HG03457 (cell line): ENCODE measurements at regions not wholly inside any gene's neighbourhood (a gene's known extent, or its start where the extent isn't known, plus 50 kb on each side); places are given as distances from the start of the nearest gene placed in this dataset.
"Not testable (repeated sequence)": the region's sequence is repeated elsewhere in the genome, so short reads cannot be mapped to it uniquely, and the experiment has no call there.

Experiments used
- ATAC-seq: cut with Tn5 transposase; IDR thresholded peaks from one replicate; pipeline ENCODE4 v1.9.1; 2021; ENCODE audit warnings: moderate number of reproducible peaks; ENCODE audit not compliant: unreplicated experiment

- no peak for ATAC-seq
These were observed 324.0 kb downstream of the TBL1XR1 start for GRCh38 chr3:176873261-176873660.

- peak; percentile 96 for ATAC-seq
These were observed 324.5 kb downstream of the TBL1XR1 start for GRCh38 chr3:176872771-176873209.

GRCh38 chr3:176870451-176870850 lies 326.8 kb downstream of the TBL1XR1 start:
- no peak for ATAC-seq

DNA sequence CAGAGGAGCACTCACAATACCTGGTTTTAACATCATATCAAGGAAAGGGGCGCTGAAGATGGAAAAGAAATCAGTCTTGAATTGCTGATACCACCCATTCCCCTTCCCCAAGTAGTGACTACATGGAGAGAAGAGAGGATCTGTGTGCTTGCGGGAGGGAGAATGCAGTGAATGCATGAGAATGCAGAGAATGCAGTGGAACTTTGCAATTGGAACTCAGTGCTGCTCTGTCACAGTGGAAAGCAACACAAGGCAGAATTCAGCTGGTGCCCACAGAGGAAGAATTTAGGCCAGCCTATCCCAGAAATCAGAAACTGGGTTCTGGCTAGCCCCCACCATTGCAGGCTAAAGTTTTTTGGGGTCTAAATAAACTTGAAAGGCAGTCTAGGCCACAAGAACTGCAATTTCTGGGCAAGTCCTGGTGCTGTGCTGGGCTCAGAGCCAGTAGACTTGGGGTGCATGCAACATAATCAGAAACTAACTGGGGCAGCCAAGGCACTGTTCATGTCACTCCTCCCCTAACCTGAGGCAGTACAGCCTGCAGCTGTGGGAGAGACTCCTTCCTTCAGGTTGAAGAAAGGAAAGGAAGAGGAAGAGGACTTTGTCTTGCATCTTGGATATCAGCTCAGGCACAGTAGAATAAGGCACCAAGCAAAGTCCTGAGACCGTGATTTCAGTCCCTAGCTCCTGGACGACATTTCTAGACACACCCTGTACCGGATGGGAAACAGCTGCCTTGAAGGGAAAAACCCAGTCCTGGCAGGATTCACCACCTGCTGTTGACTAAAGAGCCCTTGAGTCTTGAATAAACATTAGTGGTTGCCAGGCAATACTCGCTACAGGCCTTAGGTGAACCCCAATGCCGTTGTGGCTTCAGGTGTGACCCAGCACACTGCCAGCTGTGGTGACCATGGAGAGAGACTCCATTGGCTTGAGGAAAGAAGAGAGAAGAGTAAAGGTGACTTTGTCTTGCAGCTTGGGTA lies 329.3 kb downstream of the TBL1XR1 start:
- no peak for ATAC-seq

- no peak for ATAC-seq
These were observed 336.1 kb downstream of the TBL1XR1 start for GRCh38 chr3:176861137-176861536.

- ATAC-seq, result no peak
These were observed 340.6 kb downstream of the TBL1XR1 start for GRCh38 chr3:176856721-176857120.

DNA sequence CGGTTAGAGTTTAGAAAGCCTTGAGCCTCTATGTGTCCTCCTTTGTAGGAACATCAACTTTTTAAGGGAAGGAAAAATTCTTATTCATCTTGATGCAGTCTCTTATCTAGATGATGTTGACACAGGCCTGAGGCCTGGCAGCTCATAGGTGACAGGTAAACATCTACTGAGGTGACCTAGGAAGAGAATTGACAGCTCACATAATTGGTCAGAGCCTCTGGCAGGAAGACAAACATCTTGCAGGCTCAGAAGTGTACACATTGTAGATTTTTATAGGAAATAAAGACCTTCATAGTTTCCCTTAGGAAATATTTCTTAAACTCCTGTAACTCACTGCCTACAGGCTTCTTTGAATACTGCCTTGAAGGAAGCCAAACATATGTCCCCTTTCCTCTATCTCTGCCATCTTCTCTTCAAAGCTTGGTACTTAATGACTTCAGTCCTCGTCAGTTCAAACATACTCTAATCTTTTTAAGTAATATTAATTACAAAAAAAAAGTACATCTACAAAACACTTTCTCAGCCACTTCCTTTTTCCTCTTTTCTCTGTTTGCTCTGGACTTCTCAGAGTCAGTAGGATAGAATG lies 341.3 kb downstream of the TBL1XR1 start:
- no peak for ATAC-seq

DNA sequence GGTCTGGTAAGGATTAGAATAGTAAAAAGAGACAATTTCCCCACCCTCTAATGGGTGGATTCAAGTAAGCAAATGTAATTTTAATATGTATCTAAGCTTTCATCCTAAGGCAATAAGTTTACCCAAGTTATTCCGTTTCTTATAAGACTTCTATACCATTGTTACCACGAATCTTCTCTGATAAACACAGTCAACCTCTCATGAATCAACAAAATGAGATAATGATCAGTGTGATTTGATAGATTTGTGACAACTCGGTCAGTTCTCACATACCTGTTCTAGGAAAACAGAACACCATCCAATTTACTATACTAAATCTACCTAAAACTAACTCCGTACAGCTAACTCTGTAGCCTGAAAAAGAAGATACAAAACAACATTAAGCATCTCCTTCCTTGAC lies 342.1 kb downstream of the TBL1XR1 start:
- no peak for ATAC-seq

- no peak for ATAC-seq
These were observed 346.8 kb downstream of the TBL1XR1 start for GRCh38 chr3:176850498-176850897.

GRCh38 chr3:176848431-176849214 lies 348.7 kb downstream of the TBL1XR1 start:
- no peak for ATAC-seq

DNA sequence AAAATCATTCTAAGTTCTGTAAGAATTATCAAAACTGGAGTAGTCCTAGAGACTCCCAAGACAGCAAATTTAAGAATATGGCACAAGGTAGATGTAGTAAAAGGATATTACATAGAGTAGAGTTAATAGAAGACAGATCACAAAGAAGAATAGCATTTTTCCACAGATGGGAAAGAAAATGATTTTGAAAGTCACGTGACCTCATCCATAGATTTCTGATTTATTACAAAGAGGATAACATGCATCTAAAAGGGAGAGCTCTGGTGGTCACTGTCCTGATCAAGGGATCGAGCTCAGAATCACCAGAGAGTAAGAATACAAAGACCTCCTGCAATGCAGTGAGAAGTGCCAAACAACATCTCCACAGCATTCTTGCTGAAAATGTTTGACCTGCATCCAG lies 354.4 kb downstream of the TBL1XR1 start:
- ATAC-seq, result no peak

DNA sequence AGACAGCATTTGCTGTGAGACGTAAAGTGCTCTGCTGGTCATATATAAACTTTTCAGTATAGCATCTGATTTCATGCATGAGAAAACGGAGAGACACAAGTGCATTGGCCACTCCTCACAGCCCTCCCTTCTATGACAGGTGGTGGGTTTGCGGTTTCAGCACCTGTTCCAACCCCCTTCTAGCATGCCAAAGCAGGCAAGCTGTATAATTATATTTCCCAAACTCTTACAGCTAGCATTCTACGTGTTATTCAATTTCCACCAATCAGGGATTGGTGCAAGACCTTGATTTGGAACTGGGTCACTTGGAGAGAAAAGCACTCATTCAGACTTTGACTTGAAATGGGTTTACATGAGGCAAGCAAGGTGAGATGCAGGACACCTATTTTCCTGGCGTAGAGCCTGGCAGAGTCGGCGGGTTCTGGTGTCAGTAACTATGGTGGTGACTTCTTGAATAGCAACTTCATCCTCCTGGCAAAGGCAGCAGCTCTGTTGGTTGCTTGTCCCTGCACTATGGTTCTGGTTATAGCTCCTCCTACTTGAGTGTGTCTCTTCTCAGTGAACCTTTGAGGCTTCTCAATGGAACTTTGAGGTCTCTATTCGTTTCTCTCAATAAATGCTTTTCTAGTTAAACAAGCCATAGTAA lies 356.5 kb downstream of the TBL1XR1 start:
- ATAC-seq, result no peak

- ATAC-seq, result no peak
These were observed 357.4 kb downstream of the TBL1XR1 start for GRCh38 chr3:176839901-176840300.

DNA sequence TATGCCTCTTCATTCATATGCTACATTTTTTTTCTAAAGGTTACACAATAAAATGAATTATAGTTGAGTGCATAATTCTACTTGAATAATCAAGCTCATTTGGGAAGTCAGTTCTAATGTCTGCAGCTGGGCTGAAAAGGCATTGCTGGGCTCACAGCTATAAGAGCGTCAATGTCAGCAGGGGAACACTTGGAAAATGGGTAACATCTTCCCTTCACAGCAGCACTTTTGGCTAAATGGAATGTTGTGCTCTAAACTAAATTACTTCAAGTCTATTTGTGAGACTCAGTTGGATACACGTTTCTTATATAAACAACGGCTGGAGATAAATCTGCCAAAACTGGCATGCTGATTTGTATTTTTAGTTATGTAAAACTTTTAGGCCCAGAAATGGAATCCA lies 357.8 kb downstream of the TBL1XR1 start:
- ATAC-seq, result no peak

DNA sequence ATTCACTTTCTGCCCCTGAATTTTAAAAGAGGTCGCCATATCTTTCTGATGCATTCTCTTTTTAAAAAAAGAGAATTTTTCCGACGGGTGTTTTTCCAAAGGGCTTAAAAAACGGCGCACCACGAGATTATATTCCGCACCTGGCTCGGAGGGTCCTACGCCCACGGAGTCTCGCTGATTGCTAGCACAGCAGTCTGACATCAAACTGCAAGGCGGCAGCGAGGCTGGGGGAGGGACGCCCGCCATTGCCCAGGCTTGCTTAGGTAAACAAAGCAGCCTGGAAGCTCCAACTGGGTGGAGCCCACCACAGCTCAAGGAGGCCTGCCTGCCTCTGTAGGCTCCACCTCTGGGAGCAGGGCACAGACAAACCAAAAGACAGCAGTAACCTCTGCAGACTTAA lies 370.0 kb downstream of the TBL1XR1 start:
- not testable (repeated sequence) for ATAC-seq

DNA sequence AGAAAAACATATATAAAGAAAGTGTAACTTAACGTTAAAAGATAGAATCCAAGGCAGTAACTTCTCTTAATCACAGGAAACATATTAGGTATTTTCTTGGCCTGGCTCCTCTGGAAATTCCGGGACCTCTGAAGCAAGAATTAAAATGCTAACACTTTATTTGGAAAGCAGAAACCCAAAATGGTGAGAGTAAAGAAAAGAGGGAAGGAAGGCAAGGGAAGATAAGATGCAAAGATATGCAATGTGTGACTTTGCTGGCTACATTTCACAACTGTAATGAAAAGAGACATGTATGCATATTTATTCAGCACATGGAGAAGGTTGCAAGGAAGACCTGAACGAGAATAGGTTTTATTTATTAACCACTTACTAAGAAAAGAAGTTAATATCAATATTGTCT lies 372.5 kb downstream of the TBL1XR1 start:
- no peak for ATAC-seq

DNA sequence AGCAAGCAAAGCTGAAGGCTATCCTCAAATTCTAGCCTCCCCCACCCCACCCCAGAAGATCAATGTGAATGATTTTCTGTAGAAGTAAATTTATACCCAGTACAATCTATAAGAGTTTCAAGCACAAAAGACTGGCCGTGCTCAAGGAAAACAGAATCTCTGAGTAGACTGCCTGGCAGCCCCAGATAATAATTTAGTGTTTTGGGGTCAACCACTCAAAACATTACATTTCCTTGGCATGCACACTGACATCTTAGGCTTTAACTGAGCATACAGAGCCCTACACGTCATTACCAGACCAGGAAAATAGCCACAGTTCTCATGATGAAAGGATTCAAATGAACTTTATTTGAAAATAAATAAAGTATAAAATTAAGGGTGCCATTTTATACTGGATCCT lies 376.5 kb downstream of the TBL1XR1 start:
- no peak for ATAC-seq

DNA sequence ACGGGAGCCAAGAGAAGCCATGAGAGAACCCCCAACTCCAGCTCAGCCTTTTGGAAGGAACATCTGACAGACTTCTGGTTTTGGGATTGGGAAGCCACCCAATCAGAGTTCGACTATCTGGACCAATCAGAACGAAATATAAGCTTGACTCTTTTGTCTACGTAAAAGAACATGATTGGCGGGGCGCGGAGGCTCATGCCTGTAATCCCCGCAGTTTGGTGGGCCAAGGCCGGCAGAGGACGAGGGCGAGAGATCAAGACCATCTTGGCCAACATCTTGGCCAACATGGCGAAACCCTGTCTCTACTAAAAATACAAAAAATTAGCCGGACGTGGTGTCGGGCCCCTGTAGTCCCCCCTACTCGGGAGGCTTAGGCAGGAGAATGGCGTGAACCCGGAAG lies 380.3 kb downstream of the TBL1XR1 start:
- no peak for ATAC-seq

GRCh38 chr3:176814285-176814684 lies 383.0 kb downstream of the TBL1XR1 start:
- ATAC-seq, result peak; percentile 88

DNA sequence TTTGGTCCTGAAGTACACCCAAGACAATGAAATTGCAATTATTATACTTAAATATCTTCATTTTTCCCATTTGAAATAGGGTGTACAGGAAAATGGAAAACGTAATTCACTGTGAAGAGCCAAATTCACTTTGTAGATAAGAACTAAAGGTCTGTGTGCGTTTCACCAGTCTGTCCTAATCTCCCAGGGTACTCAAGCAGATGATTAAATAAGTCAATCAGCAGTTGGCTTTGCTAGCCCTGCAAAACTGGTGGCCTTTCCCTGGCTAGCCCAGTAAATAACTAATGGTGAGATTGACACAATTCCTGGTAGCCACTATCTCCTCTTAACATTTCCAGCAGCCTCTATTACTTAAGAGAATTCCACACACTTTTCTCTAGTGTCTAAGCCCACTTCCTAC lies 389.3 kb downstream of the TBL1XR1 start:
- ATAC-seq, result no peak

GRCh38 chr3:176799675-176800074 lies 397.6 kb downstream of the TBL1XR1 start:
- ATAC-seq, result no peak
